ENCODE measurements at regions not wholly inside any gene's neighbourhood (a gene's known extent, or its start where the extent isn't known, plus 50 kb on each side); places are given as distances from the start of the nearest gene placed in this dataset.
A peak's percentile ranks its signal among the peaks of the same experiment; 100 is the strongest.

- no peaks in the 10 kb centered on the region for H3K27me3 ChIP-seq
- intact Hi-C loops (cut with DNase I) = no loop called here
- TF ChIP-seq, protein P1, sequence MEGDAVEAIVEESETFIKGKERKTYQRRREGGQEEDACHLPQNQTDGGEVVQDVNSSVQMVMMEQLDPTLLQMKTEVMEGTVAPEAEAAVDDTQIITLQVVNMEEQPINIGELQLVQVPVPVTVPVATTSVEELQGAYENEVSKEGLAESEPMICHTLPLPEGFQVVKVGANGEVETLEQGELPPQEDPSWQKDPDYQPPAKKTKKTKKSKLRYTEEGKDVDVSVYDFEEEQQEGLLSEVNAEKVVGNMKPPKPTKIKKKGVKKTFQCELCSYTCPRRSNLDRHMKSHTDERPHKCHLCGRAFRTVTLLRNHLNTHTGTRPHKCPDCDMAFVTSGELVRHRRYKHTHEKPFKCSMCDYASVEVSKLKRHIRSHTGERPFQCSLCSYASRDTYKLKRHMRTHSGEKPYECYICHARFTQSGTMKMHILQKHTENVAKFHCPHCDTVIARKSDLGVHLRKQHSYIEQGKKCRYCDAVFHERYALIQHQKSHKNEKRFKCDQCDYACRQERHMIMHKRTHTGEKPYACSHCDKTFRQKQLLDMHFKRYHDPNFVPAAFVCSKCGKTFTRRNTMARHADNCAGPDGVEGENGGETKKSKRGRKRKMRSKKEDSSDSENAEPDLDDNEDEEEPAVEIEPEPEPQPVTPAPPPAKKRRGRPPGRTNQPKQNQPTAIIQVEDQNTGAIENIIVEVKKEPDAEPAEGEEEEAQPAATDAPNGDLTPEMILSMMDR (IDR thresholded peaks at IDR 0.05) = no peak
- H3K4me3 ChIP-seq = no peak overlapping the region
- 37 to 48% methylated on average over 2 of the region's 2 CpGs for WGBS, 2 donors
- no peak for DNase-seq
- no peak overlapping the region for H3K27ac ChIP-seq
- FAIRE-seq = no peak
- no peaks in the 10 kb centered on the region for H3K36me3 ChIP-seq
- ATAC-seq = no peak
- no peaks in the 10 kb centered on the region for H3K9me3 ChIP-seq
- no peaks in the 10 kb centered on the region for H3K4me1 ChIP-seq
Observed at GRCh38 chr2:41886757-41887156, 161.1 kb upstream of the PKDCC start.

DNA sequence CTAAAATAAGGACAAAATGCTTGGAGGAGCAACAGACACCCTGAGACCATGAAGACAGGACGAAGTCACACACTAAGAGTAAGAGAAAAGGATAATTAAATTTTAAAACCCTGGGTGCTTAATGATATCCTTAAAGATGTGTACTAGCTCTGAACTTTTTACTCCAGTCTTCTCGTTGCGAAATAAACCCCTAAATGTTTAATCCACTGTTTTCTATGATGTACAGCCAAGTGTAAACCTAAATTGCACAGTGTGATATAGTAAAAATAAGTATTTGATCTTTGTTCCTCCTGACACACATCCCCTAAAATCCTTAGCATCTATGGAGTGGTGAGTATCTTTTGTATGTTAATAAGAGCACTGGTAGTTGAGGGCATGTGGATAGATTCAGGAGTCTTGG, 157.5 kb upstream of the PKDCC start:
- DNase-seq (no peak), ATAC-seq (no peak), FAIRE-seq (no peak)
- Histone ChIP-seq H3K36me3 (no peaks in the 10 kb centered on the region), H3K4me1 (no peaks in the 10 kb centered on the region), H3K27ac (no peak overlapping the region), H3K4me3 (no peak overlapping the region), H3K27me3 (no peaks in the 10 kb centered on the region), H3K9me3 (no peaks in the 10 kb centered on the region)
- 73 to 81% methylated on average over 3 of the region's 3 CpGs for WGBS, 2 donors
- TF ChIP-seq, protein P1 (IDR thresholded peaks at IDR 0.05) = no peak
- intact Hi-C loops (cut with DNase I) = no loop called here

GRCh38 chr2:41892476-41892875, 155.3 kb upstream of the PKDCC start:
- Histone ChIP-seq H3K4me1 (no peaks in the 10 kb centered on the region), H3K27me3 (no peaks in the 10 kb centered on the region), H3K4me3 (no peak overlapping the region), H3K9me3 (no peaks in the 10 kb centered on the region), H3K27ac (no peak overlapping the region), H3K36me3 (no peaks in the 10 kb centered on the region)
- no peak for ATAC-seq
- intact Hi-C loops (cut with DNase I) = no loop called here
- WGBS, 2 donors = 80 to 82% methylated on average over 4 of the region's 4 CpGs
- no peak for FAIRE-seq
- TF ChIP-seq, protein P1 (IDR thresholded peaks at IDR 0.05) = no peak
- DNase-seq = no peak

- H3K4me1 ChIP-seq = peaks cover 0 to 2% (median 0%) of the 10 kb centered on the region in 3 donors
- H3K36me3 ChIP-seq = no peaks in the 10 kb centered on the region
- no peaks in the 10 kb centered on the region for H3K27me3 ChIP-seq
- no peak overlapping the region for H3K4me3 ChIP-seq
- TF ChIP-seq, protein P1 (IDR thresholded peaks at IDR 0.05) = no peak
- FAIRE-seq (no peak), ATAC-seq (peak in 3 of 4 donors; percentile 26 to 69 (median 54)), DNase-seq (no peak)
- H3K9me3 ChIP-seq = no peaks in the 10 kb centered on the region
- intact Hi-C loops (cut with DNase I) = no loop called here
- H3K27ac ChIP-seq = no peak overlapping the region
- 54 to 70% methylated on average over 5 of the region's 5 CpGs for WGBS, 2 donors
Observed at GRCh38 chr2:41894563-41895333, 153.1 kb upstream of the PKDCC start.

- Histone ChIP-seq H3K27ac (no peak overlapping the region), H3K4me1 (peaks cover 0 to 2% (median 0%) of the 10 kb centered on the region in 3 donors), H3K9me3 (no peaks in the 10 kb centered on the region), H3K27me3 (no peaks in the 10 kb centered on the region), H3K36me3 (no peaks in the 10 kb centered on the region), H3K4me3 (no peak overlapping the region)
- DNase-seq (no peak), FAIRE-seq (no peak), ATAC-seq (no peak)
- intact Hi-C loops (cut with DNase I) = no loop called here
- 49 to 67% methylated on average over 1 of the region's 1 CpG for WGBS, 2 donors
- TF ChIP-seq, protein P1 (IDR thresholded peaks at IDR 0.05) = no peak
Observed at GRCh38 chr2:41895334-41895664, 152.5 kb upstream of the PKDCC start.

All from pancreas (tissue), 10 donors.